AG04450 (cell line): ENCODE measurements at regions not wholly inside any gene's neighbourhood (a gene's known extent, or its start where the extent isn't known, plus 50 kb on each side); places are given as distances from the start of the nearest gene placed in this dataset.

Experiments used
- CTCF ChIA-PET: fragments of 300-600, 350-600 bp; formaldehyde crosslinking; extraction: SDS; loops from one replicate; lab custom pipeline; 2022; ENCODE audit warnings: antibody characterized with exemption, inconsistent platforms; lab: Charles Lee
- POLR2A ChIA-PET: fragments of 350-600 bp; formaldehyde crosslinking; extraction: SDS; loops from one replicate; lab custom pipeline; 2021; ENCODE audit warnings: antibody characterized with exemption, inconsistent platforms; lab: Yijun Ruan, JAX
- DNase-seq: peaks from one replicate; pipeline ENCODE4 v3.0.0-alpha.2; 2011; ENCODE audit warnings: low read depth, low spot score
- H3K27ac ChIP-seq: one replicate; pipeline ENCODE4 v1.5.1; 2012; ENCODE audit warnings: low read depth, low read length, control low read depth
- H3K27me3 ChIP-seq: one replicate; pipeline ENCODE4 v1.6.0; 2012; ENCODE audit warnings: low read length; ENCODE audit not compliant: control insufficient read depth, insufficient read depth
- H3K4me3 ChIP-seq: 2 replicates; pipeline ENCODE4 v1.5.1; 2011; ENCODE audit warnings: mild to moderate bottlenecking, low read depth, low read length, control low read depth
- H3K9me3 ChIP-seq: 2 replicates; pipeline ENCODE4 v1.5.1; 2012; ENCODE audit warnings: low read length; ENCODE audit not compliant: control insufficient read depth, insufficient read depth
- CTCF ChIP-seq: IDR thresholded peaks from 2 replicates; pipeline ENCODE4 v1.5.1; 2011; ENCODE audit warnings: low read depth, low read length, control low read depth, inconsistent platforms

GRCh38 chr7:21140622-21141021 is 287.3 kb upstream of the SP4 start:
- POLR2A ChIA-PET = no interaction called here
- Histone ChIP-seq H3K27me3 (no peaks in the 10 kb centered on the region), H3K27ac (no peak overlapping the region), H3K4me3 (no peak overlapping the region), H3K9me3 (peaks cover 17% of the 10 kb centered on the region)
- DNase-seq = no peak
- TF ChIP-seq CTCF = no peak
- CTCF ChIA-PET = no interaction called here

GRCh38 chr7:21141476-21141875 is 286.4 kb upstream of the SP4 start:
- H3K27me3 ChIP-seq = no peaks in the 10 kb centered on the region
- no peak for TF ChIP-seq CTCF
- no peak overlapping the region for H3K4me3 ChIP-seq
- H3K9me3 ChIP-seq = peaks cover 25% of the 10 kb centered on the region
- CTCF ChIA-PET = no interaction called here
- no peak overlapping the region for H3K27ac ChIP-seq
- DNase-seq = no peak
- POLR2A ChIA-PET = no interaction called here

GRCh38 chr7:21142081-21142480 is 285.8 kb upstream of the SP4 start:
- H3K9me3 ChIP-seq = peaks cover 30% of the 10 kb centered on the region
- POLR2A ChIA-PET = no interaction called here

GRCh38 chr7:21146642-21147423 is 281.1 kb upstream of the SP4 start:
- Histone ChIP-seq H3K27me3 (no peaks in the 10 kb centered on the region), H3K4me3 (no peak overlapping the region), H3K9me3 (peaks cover 36% of the 10 kb centered on the region), H3K27ac (no peak overlapping the region)
- no peak for DNase-seq
- POLR2A ChIA-PET = no interaction called here
- no peak for TF ChIP-seq CTCF
- CTCF ChIA-PET = no interaction called here

More at GRCh38 chr7:21142081-21142480, 285.8 kb upstream of the SP4 start:
- CTCF ChIA-PET = no interaction called here
- H3K27ac ChIP-seq = no peak overlapping the region
- no peaks in the 10 kb centered on the region for H3K27me3 ChIP-seq
- no peak for DNase-seq
- H3K4me3 ChIP-seq = no peak overlapping the region
- no peak for TF ChIP-seq CTCF

- H3K27ac ChIP-seq = no peak overlapping the region
- no peaks in the 10 kb centered on the region for H3K27me3 ChIP-seq
- POLR2A ChIA-PET = no interaction called here
- H3K4me3 ChIP-seq = no peak overlapping the region
- peaks cover 25% of the 10 kb centered on the region for H3K9me3 ChIP-seq
- no peak for DNase-seq
- no peak for TF ChIP-seq CTCF
- CTCF ChIA-PET = no interaction called here
Observed at GRCh38 chr7:21149809-21150208, 278.1 kb upstream of the SP4 start.
